HG02678 (cell line): ENCODE measurements at regions not wholly inside any gene's neighbourhood (a gene's known extent, or its start where the extent isn't known, plus 50 kb on each side); places are given as distances from the start of the nearest gene placed in this dataset.
"Not testable (repeated sequence)": the region's sequence is repeated elsewhere in the genome, so short reads cannot be mapped to it uniquely, and the experiment has no call there.

Source experiments
- ATAC-seq: cut with Tn5 transposase; IDR thresholded peaks from one replicate; pipeline ENCODE4 v1.9.1; 2021; ENCODE audit warnings: mild to moderate bottlenecking, moderate library complexity; ENCODE audit not compliant: unreplicated experiment

DNA sequence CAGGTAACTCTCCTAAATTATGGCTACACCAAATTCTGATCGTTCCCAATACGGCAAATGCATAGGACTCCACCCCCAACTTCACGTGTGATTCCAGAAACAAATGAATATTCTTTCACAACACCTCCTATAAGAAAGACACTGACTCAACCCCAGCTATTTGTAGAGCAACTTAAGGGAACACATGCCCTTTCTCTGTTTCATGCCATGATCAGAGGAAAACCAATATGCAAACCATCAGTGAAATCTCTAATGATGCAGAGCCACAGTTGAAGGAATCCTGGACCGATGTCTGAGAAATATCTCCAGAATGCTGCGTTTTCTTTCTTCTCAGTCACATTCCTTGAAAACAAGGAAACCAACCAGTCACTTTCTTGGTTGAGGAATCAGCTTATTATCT, 164.2 kb upstream of the PTBP2 start:
- no peak for ATAC-seq

DNA sequence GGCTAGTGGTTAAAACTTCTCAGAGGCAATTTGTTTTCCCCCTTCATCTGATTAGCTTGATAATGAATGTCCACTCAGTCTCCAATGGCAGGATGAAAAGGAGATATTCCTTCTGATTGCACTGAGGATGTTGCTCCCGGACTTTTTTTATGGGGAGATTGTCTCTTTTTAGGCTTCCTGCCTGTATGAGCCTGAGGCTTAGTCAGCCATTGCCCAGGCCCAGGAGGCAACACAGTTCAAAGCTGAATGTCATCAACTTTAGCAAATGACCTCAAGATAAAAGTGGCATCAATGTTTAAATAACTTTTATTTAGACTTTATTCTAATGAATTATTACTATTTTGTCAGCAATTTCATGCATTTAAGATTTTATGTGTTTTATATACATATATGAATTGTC, 162.9 kb upstream of the PTBP2 start:
- ATAC-seq: no peak

DNA sequence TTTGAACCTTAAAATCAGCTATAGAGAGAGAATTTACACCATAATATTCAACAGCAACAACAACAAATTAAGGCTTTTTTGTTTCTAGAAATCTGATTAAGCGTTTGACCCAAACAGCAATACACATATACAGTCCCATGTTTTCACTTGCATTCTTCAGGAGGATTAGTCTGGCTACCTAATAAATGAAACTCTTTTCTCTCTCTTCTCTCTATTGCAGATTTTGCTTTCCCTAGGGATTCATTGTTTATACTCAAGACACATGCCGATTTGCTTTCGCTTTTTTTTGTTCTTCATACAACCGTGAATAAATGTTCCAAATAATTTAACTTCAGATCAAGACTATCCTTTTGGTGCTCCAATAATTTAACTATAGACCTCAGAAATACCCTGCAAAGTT, 162.4 kb upstream of the PTBP2 start:
- ATAC-seq: no peak

DNA sequence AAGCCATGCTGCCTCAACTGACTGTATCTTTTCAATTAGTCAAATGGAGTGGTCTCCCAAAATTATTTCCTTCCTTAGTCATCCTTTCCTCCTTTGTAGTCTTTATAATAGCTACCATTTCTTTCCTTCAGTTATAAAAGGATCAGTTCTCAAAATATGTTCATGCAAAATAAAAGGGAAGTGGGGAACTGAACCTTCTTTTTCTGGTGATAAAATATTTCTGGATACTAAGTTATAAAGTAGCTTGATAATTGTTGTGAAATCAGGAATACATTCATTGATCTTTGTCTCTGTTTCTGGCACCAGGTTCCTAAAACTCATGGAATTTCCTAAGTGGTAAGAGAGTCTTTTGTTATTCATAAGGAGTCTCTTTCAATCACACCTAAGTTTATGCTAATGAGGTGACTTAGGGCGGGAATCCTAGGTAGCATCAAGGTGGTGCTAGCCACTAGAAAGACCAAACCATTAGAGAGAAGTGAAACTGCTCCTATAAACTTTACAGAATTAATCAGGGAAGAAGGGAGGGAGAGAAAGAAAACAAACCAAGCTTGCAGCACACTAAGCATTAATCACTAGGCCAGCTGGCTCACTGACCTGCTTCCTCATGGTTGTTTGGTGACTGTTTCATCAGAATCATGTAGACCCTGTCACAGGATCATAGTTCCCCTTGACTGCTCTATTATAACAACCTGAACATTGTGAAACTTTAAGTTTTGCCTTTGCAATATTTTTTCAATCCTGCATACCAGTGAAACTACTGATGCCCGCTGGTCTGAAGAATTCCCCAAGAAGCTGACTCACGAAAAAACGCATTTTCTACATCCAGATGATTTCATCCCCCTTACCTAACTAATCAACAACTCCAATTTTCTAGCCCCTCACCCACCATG, 161.6 kb upstream of the PTBP2 start:
- ATAC-seq: no peak

DNA sequence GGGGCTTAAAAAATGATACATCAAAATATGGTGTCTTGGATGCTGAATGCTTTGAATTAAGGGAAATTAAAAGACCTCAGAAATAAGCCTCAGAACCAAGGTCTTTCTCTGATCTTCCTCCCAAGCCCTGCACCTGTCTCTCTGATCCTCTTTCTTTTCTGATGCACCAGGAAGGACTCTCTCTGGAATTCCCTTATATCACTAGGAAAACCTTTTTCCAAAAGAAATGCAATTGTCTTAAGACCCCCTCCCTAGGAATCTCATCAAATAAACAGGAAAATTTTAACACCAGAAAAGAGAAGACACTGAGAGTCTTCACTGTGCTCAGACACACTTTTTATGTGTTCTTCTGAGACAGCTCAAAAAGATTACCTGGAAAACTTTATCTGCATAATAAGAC, 159.5 kb upstream of the PTBP2 start:
- no peak for ATAC-seq

DNA sequence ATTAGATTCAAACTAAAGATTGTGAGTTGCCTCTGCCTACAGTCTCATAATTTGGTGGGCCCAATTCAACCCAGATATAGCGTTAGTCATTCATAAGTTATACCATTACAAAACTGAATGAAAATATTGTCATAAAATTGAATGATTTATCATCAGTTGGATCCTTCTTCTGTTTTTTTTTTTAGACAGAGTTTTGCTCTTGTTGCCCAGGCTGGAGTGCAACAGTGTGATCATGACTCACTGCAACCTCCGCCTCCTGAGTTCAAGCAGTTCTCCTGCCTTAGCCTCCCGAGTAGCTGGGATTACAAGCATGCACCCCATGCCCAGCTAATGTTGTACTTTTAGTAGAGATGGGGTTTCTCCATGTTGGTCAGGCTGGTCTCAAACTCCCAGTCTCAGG, 157.2 kb upstream of the PTBP2 start:
- ATAC-seq: not testable (repeated sequence)

DNA sequence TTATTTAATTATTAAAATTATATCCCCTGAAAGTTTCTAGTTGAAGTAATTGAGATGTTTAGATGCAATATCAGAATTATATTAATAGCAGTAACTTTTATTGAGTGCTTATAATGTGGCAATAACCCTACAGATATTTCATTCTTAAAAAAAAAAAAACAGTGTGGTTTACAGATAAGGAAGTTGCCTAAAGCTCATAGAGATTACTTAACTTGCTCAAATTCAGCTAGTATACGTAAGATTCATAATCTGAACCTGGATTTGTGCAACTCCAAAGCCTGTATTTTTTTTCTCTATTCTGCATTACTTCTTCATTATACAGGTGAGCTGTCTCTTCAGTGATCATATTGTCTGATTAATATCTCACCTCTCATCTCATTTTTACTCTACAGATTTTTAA, 156.0 kb upstream of the PTBP2 start:
- no peak for ATAC-seq

DNA sequence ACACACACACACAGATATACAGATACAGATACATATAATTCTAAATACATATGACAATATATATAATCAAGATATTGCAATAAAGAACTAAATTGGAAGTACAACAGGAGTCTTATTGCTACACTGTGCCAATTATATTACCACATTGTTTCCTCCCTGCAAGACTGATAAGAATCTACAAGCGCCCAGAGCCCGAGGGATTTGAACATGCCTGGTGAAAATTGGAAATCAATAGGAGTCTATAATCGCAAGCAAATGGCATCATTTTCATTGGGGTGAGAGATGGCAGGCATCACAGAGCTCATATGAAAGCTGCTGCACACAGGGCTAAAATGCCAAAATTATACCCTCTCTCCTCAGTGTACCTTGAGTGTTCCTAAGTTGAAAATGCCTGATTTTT, 152.9 kb upstream of the PTBP2 start:
- no peak for ATAC-seq

DNA sequence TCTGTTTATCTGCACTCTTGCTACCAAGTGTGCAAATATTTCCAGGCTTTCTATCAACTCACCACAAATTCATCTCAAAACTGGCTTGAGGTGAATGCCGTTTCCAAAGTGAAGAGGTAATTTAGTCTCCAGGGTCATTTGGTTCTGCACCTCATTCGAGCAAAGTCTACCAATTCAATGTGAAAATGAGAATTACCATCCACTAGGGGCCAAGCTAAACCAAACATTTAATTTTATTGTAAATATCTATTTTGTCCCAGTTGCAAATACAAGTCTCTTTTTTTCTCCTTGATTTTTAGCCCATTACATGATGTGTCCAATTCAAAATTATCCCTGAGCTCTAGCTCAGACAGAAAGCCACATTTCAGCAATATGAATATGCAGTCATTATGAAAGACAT, 152.3 kb upstream of the PTBP2 start:
- no peak for ATAC-seq

DNA sequence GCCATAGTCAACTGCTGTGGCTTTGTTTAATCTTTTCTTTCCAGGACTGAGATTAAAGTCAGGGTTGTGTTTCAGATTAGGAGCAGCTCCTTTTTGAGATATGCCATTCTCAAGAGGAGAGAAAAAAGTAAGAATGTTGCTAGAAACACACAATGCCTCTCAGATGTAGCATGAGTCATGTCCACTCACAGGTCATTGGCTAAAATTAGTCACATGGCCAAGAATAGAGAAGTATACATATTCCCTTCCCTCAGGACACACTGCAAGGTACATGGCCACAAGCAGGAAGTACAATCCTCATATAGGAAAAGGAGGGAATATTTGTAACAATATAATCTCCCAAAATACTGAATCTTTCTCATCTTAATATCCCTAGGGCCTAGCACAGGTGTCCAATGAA, 141.9 kb upstream of the PTBP2 start:
- ATAC-seq: no peak

DNA sequence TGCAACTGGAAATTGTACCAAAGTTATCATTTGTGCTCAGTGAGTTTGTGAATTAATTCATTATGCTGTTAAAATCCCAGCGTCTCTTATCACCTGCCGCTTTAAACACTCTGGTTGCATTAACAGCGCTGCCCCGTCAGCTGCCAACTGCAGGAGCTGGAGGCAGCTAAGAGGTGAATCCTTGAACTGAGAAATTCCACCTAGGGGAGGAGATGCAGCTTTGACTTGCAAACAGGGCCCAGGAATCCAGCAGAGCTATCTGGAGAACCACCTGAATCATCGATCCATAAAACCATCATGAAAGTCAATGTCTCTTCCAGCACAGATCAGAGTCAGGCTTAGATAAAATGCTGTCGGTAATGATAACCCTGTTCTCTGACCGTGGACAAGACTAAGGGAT, 140.7 kb upstream of the PTBP2 start:
- no peak for ATAC-seq

DNA sequence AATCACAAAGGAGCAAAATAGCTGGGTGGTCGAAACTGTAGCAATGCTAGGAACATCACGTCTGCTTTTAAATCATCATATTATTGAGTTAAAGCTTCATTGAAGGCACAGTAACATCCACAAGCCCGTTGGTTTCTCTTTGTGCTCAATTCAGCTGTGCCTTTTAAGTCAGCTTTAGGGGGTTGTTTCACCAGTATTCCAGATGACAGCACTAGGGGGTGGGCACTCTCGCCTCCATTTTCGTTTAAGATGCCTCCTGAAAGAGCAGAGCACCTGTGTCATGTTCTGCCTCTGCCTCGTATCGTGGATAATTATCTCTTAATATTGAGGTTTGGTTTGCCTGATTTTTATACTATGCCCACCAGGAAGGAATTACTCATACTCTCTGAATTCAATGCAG, 139.8 kb upstream of the PTBP2 start:
- ATAC-seq: no peak

DNA sequence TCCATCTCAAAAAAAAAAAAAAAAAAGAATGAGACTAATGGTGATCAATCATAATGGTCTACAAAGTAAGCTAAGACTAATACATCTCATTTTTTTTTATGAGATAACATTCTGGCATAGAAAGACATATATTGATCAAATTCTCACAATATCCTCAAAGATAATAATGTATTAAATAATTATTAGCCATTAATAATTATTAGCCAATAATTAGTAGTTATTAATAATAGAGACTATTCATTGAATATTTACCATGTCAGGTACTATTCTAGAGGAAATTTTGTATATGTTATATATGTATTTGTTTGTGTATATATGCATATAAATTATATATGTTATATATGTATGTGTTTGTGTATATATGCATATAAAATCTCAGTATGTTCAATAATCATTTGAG, 137.7 kb upstream of the PTBP2 start:
- ATAC-seq: no peak

DNA sequence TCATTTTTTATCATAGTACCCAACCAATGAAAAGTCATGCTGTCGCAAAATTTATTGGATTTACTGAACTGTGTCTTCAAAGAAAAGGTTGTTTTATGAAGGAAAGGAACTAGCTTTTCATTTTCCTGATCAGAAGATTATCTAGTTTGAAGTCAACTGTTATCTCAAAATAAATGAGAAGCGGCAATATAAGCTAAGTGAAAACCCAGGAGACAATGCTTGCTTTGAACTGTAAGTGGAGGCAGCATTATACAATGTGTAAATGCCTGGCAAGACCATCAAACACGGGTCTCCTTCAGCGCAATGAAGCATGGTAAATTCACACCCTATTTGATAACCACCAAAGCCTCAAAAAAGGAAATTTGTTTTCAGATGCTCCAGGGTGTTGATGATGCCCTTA, 134.4 kb upstream of the PTBP2 start:
- ATAC-seq: no peak

DNA sequence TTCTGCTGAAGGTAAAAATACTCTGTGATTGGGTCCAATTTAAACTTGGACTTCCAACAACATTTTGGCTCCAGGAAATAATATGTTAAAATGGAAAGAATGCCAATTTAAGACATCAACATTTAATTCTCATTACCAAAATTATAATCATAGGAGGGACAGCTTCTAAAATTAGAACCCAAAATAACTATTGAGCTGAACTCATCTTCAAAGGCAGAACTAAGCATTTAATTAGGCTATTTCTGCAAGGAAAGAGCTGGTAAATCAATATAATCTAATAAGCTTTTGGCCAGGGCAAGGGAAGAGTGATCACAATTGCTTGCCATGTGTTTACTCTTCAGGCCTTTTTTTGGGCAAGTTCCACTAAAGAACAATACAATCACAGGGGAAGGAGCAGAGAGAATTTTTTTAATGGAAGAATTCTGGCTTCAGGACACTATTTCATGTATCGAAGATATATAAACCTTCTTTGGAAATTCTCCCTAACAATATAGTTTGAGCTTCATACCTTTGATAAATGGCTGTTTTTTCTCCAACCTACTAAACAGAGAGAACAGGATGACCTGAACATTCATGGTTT, 133.1 kb upstream of the PTBP2 start:
- ATAC-seq: no peak

DNA sequence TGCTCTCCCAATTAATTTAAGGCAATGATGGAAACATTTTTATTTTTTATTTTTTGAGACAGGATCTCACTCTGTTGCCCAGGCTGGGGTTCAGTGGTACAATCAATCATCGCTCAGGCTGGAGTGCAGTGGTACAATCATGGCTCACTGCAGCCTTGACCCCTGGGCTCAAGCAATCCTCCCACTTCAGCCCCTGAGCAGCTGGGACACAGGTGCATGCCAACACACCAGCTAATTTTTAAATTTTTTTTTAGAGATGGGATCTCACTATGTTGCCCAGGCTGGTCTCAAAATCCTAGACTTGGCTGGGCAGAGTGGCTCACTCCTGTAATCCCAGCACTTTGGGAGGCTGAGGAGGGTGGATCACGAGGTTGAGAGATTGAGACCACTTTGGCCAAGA, 126.1 kb upstream of the PTBP2 start:
- ATAC-seq: not testable (repeated sequence)

DNA sequence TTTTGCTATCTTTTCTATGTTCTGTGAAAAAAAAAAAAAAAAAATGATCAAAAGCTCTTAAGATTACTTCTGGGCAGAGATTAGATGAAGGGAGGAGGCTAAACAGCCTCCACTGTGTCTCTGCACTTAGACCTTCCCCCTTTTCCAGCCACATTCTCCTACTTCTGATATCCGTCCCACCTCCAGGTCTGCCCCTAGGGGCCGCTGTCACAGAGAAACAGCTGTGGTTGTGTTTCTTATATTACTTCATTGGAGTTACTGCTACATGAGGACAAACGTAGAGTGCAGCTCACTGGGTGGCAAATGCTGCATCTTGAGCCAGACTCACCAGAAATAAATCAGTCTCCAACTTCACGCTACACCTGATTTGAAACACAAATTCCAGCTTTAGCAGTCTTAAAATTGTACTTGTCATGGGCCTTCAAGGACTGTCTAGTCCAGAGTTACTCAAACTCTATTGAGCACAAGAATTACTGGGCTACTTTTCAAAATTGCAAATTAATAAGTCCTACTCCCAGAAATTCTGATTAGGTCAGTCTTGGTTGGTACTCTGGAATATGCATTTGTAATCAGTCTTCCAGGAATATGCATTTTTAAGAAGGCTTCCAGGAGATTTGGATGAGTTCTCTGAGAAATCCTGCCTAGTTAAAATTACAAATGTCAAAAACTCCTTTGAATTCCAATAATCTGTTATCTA, 125.2 kb upstream of the PTBP2 start:
- ATAC-seq: peak; percentile 68

DNA sequence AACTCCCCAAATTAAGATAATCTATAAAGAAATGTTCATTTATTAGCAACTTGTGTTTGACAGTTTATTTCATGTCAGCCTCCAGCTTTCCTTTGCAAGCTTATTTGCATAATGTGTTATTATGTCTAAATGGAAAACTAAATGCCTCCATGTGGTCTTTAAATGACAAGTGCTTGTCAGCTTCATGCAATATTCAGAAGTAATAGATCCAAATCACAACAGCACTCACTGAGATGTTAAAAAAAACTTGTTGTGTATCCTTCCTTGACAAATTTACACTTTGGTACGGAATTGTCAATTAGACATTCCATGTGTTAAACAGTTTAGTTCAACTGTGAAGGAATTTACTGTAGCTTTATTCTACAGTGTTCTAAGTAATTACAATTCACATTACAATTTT, 124.4 kb upstream of the PTBP2 start:
- ATAC-seq: no peak

DNA sequence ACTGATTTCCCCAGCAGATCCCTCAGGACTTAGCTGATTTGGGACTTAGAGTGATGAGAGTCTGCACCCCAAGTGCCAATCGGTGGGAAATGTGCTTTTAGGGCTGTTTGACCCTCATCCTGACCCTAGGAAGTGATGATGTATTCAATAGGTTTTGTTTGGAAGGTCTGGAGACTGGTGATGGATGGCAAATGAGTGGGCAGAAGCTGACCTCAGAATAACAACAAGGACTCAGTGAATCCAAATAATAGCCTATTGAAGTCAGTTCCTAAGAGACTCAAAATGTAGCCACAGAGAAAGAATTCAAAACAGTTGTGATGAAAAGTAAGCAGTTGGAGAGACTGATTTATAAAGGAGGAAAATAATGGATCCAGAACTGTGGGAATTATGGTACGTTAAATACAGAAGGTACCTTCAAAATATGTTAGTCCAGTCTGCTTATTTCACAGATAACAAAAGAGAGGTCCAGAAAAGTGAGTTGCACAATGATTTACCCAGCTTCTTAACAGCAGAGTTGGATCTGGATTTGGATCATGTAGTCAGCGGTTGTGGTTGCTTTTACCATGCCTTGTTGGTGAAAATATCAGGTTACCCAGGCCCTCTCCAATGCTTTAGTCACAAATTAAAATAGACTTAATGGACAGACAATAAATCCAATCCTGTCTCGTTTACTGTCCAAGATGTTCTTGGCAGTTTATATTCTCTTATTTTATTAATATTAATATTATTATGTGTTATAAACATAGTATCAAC, 123.0 kb upstream of the PTBP2 start:
- ATAC-seq: no peak

DNA sequence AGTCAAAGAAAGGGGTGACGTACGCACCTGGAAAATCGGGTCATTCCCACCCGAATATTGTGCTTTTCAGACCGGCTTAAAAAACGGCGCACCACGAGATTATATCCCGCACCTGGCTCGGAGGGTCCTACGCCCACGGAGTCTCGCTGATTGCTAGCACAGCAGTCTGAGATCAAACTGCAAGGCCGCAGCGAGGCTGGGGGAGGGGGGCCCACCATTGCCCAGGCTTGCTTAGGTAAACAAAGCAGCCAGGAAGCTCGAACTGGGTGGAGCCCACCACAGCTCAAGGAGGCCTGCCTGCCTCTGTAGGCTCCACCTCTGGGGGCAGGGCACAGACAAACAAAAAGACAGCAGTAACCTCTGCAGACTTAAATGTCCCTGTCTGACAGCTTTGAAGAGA, 117.0 kb upstream of the PTBP2 start:
- ATAC-seq: not testable (repeated sequence)

DNA sequence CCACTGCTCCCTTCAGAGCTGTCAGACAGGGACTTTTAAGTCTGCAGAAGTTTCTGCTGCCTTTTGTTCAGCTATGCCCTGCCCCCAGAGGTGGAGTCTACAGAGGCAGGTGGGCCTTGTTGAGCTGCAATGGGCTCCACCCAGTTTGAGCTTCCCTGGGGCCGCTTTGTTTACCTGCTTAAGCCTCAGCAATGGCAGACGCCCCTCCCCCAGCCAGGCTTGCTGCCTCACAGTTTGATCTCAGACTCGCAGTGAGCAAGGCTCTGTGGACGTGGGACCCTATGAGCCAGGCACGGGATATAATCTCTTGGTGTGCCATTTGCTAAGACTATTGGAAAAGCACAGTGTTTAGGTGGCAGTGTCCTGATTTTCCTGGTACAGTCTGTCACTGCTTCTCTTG, 104.2 kb upstream of the PTBP2 start:
- not testable (repeated sequence) for ATAC-seq
